Body of pancreas (tissue), 4 donors: ENCODE measurements at regions not wholly inside any gene's neighbourhood (a gene's known extent, or its start where the extent isn't known, plus 50 kb on each side); places are given as distances from the start of the nearest gene placed in this dataset.
"Not testable (repeated sequence)": the region's sequence is repeated elsewhere in the genome, so short reads cannot be mapped to it uniquely, and the experiment has no call there.

Source experiments
- ATAC-seq: fragments of 150-250 bp; one replicate; pipeline ENCODE4 v1.9.1; 2016
- DNase-seq, 4 donors: peaks; one replicate each; pipeline ENCODE4 v3.0.0-alpha.2; 2019
- H3K27ac ChIP-seq, 4 donors: fragments of 200-600 bp; sonication (generic); 1 replicate in 3 of 4; 2 replicates in 1 of 4; pipeline versions ENCODE4 v1.5.1 to v1.6.1; 2016 to 2019; ENCODE audit warnings: mild to moderate bottlenecking in 1 of 4, mixed read lengths in 1 of 4, moderate library complexity in 1 of 4
- H3K27me3 ChIP-seq, 2 donors: fragments of 200-600 bp; sonication (generic); one replicate each; pipeline ENCODE4 v1.6.0; 2016; ENCODE audit warnings: mild to moderate bottlenecking in 1 of 2
- H3K36me3 ChIP-seq, 2 donors: fragments of 200-600 bp; sonication (generic); replicated peaks in 1 of 2; 2 replicates each; pipeline ENCODE4 v1.5.1; 2016; ENCODE audit warnings: low read depth in 2 of 2; ENCODE audit not compliant: insufficient read depth in 1 of 2
- H3K4me1 ChIP-seq: fragments of 200-600 bp; sonication (generic); one replicate; pipeline ENCODE4 v1.6.0; 2016
- H3K4me3 ChIP-seq, 2 donors: fragments of 200-600 bp; sonication (generic); 1 replicate in 1 of 2; 2 replicates in 1 of 2; pipeline ENCODE4 v1.5.1; 2016 to 2019
- H3K9me3 ChIP-seq, 3 donors: fragments of 200-600 bp; sonication (generic); 1 replicate in 2 of 3; 2 replicates in 1 of 3; pipeline ENCODE4 v1.5.1; 2016
- CTCF ChIP-seq, 7 experiments: fragments of 450-650 bp in 4 of 7; fragments of 200-600 bp in 3 of 7; sonication (generic) in 3 of 7; IDR thresholded peaks; one replicate each; pipeline ENCODE4 v1.5.1; 2016 to 2019; ENCODE audit warnings: antibody characterized with exemption in 7 of 7
- POLR2A ChIP-seq, 3 donors: fragments of 450-650 bp; IDR thresholded peaks; one replicate each; pipeline ENCODE4 v1.6.1; 2016; ENCODE audit warnings: antibody characterized with exemption in 3 of 3, mild to moderate bottlenecking in 2 of 3
- WGBS, 2 donors: methylation state at CpG; one replicate each; pipeline ENCODE4 v1.1.5; 2017; 5-methylcytosine and 5-hydroxymethylcytosine counted together
- intact Hi-C: fragments of 100-400 bp; cut with DNase I; formaldehyde crosslinking; loops from one replicate; pipeline ENCODE4 v1.15.1; 2023

GRCh38 chr18:78268226-78268988, 711.2 kb upstream of the SALL3 start:
- H3K27ac ChIP-seq: no peak overlapping the region
- no peaks in the 10 kb centered on the region for H3K9me3 ChIP-seq
- no peaks in the 10 kb centered on the region for H3K36me3 ChIP-seq
- 61 to 64% methylated on average over 16 to 26 of the region's 26 CpGs for WGBS, 2 donors
- no peaks in the 10 kb centered on the region for H3K27me3 ChIP-seq
- no peak for ATAC-seq
- H3K4me3 ChIP-seq: no peak overlapping the region
- no peaks in the 10 kb centered on the region for H3K4me1 ChIP-seq
- no peak for DNase-seq
- TF ChIP-seq POLR2A (IDR thresholded peaks at IDR 0.05) (no peak), CTCF (IDR thresholded peaks at IDR 0.05) (no peak)
- intact Hi-C loops: no loop called here

GRCh38 chr18:78271790-78272189, 707.8 kb upstream of the SALL3 start:
- 60 to 69% methylated on average over 9 of the region's 9 CpGs for WGBS, 2 donors
- Histone ChIP-seq H3K4me3 (no peak overlapping the region), H3K27me3 (no peaks in the 10 kb centered on the region), H3K27ac (no peak overlapping the region), H3K36me3 (no peaks in the 10 kb centered on the region), H3K4me1 (no peaks in the 10 kb centered on the region), H3K9me3 (no peaks in the 10 kb centered on the region)
- DNase-seq (no peak), ATAC-seq (no peak)
- TF ChIP-seq CTCF (IDR thresholded peaks at IDR 0.05): no peak
- TF ChIP-seq POLR2A (IDR thresholded peaks at IDR 0.05): no peak
- intact Hi-C loops: no loop called here

GRCh38 chr18:78273876-78274275, 705.7 kb upstream of the SALL3 start:
- no peaks in the 10 kb centered on the region for H3K4me1 ChIP-seq
- TF ChIP-seq CTCF (IDR thresholded peaks at IDR 0.05): no peak
- no peak for TF ChIP-seq POLR2A (IDR thresholded peaks at IDR 0.05)
- H3K27me3 ChIP-seq: no peaks in the 10 kb centered on the region
- DNase-seq (no peak), ATAC-seq (no peak)
- H3K36me3 ChIP-seq: no peaks in the 10 kb centered on the region
- H3K4me3 ChIP-seq: no peak overlapping the region
- H3K27ac ChIP-seq: no peak overlapping the region
- intact Hi-C loops: no loop called here
- H3K9me3 ChIP-seq: no peaks in the 10 kb centered on the region

- ATAC-seq, H3K4me3 ChIP-seq, H3K27me3 ChIP-seq, H3K36me3 ChIP-seq, H3K9me3 ChIP-seq, DNase-seq, H3K4me1 ChIP-seq, intact Hi-C loops, H3K27ac ChIP-seq: not testable (repeated sequence)
- WGBS, 2 donors: 69 to 74% methylated on average over 7 of the region's 7 CpGs
Measured at GRCh38 chr18:78283425-78283824, 696.2 kb upstream of the SALL3 start.

- Histone ChIP-seq H3K27ac (no peak overlapping the region), H3K9me3 (no peaks in the 10 kb centered on the region), H3K36me3 (no peaks in the 10 kb centered on the region), H3K4me3 (no peak overlapping the region), H3K27me3 (no peaks in the 10 kb centered on the region), H3K4me1 (peaks cover 5% of the 10 kb centered on the region)
- WGBS, 2 donors: 54 to 63% methylated on average over 12 to 13 of the region's 13 CpGs
- no peak for DNase-seq
- intact Hi-C loops: no loop called here
- TF ChIP-seq CTCF (IDR thresholded peaks at IDR 0.05) (no peak), POLR2A (IDR thresholded peaks at IDR 0.05) (no peak)
- peak; percentile 48 for ATAC-seq
Measured at GRCh38 chr18:78292618-78293380, 686.8 kb upstream of the SALL3 start.
